SK-N-SH (cell line): ENCODE measurements at regions not wholly inside any gene's neighbourhood (a gene's known extent, or its start where the extent isn't known, plus 50 kb on each side); places are given as distances from the start of the nearest gene placed in this dataset.
A peak's percentile ranks its signal among the peaks of the same experiment; 100 is the strongest.

Source experiments
- CTCF ChIA-PET: fragments of 300-600, 350-600 bp; formaldehyde crosslinking; extraction: SDS; loops from one replicate; lab custom pipeline; 2021; lab: Yijun Ruan, JAX
- POLR2A ChIA-PET: fragments of 350-600 bp; sonication (Branson Sonifier 250); formaldehyde crosslinking; extraction: SDS; loops from one replicate; lab custom pipeline; 2020; ENCODE audit warnings: antibody characterized with exemption, inconsistent platforms; lab: Yijun Ruan, JAX
- DNase-seq: peaks from one replicate; pipeline ENCODE4 v3.0.0; 2012
- H2AFZ ChIP-seq: fragments of 200-600 bp; sonication (generic); 2 replicates; pipeline ENCODE4 v1.8.1; 2016; ENCODE audit warnings: antibody characterized with exemption, mild to moderate bottlenecking, low read depth
- H3F3A ChIP-seq: fragments of 200-600 bp; sonication (generic); replicated peaks from 2 replicates; pipeline ENCODE3; 2016; ENCODE audit warnings: antibody characterized with exemption, mild to moderate bottlenecking; ENCODE audit not compliant: insufficient read depth
- H3K27ac ChIP-seq, 2 experiments: fragments of 200-500 bp in 1 of 2; fragments of 200-600 bp in 1 of 2; sonication (Bioruptor generic) in 1 of 2; sonication (generic), shearing (Covaris generic) in 1 of 2; 2 replicates each; pipeline versions ENCODE4 v1.5.1 to v1.6.1; 2014 to 2016; ENCODE audit warnings: low read depth in 2 of 2, inconsistent platforms in 1 of 2, low read length in 1 of 2, mild to moderate bottlenecking in 1 of 2, mixed read lengths in 1 of 2
- H3K27me3 ChIP-seq: fragments of 200-600 bp; sonication (generic), shearing (Covaris generic); 2 replicates; pipeline ENCODE4 v1.6.1; 2016; ENCODE audit warnings: mixed run types; ENCODE audit not compliant: insufficient read depth
- H3K36me3 ChIP-seq, 2 experiments: fragments of 200-500 bp in 1 of 2; fragments of 200-600 bp in 1 of 2; sonication (Bioruptor generic) in 1 of 2; sonication (generic) in 1 of 2; replicated peaks in 1 of 2; 2 replicates each; pipeline versions ENCODE3 to v1.5.1; 2014 to 2016; ENCODE audit warnings: low read length in 1 of 2, mild to moderate bottlenecking in 1 of 2; ENCODE audit not compliant: insufficient read depth in 2 of 2, control insufficient read depth in 1 of 2
- H3K4me1 ChIP-seq, 2 experiments: fragments of 200-500 bp in 1 of 2; fragments of 200-600 bp in 1 of 2; sonication (Bioruptor generic) in 1 of 2; sonication (generic), shearing (Covaris generic) in 1 of 2; 2 replicates each; pipeline versions ENCODE4 v1.5.1 to v1.6.1; 2014 to 2016; ENCODE audit warnings: low read depth in 1 of 2, low read length in 1 of 2, mixed run types in 1 of 2; ENCODE audit not compliant: insufficient read depth in 2 of 2, control insufficient read depth in 1 of 2
- H3K4me2 ChIP-seq: fragments of 200-600 bp; sonication (generic), shearing (Covaris generic); 2 replicates; pipeline ENCODE4 v1.6.1; 2017; ENCODE audit warnings: mixed run types
- H3K4me3 ChIP-seq, 2 experiments: fragments of 200-500 bp in 1 of 2; fragments of 200-600 bp in 1 of 2; sonication (Bioruptor generic) in 1 of 2; sonication (generic), shearing (Covaris generic) in 1 of 2; 2 replicates each; pipeline versions ENCODE4 v1.5.1 to v1.8.1; 2014 to 2016; ENCODE audit warnings: low read depth in 2 of 2, inconsistent platforms in 1 of 2, low read length in 1 of 2, mild to moderate bottlenecking in 1 of 2, mixed read lengths in 1 of 2, moderate library complexity in 1 of 2
- H3K79me2 ChIP-seq: fragments of 200-600 bp; sonication (generic); 2 replicates; pipeline ENCODE4 v1.8.1; 2017; ENCODE audit warnings: mild to moderate bottlenecking; ENCODE audit not compliant: insufficient read depth
- H3K9ac ChIP-seq: fragments of 200-600 bp; sonication (generic); 2 replicates; pipeline ENCODE4 v1.6.1; 2017; ENCODE audit warnings: mixed run types
- H3K9me2 ChIP-seq: fragments of 200-600 bp; sonication (generic); 2 replicates; pipeline ENCODE4 v1.6.1; 2017; ENCODE audit warnings: mixed run types
- H3K9me3 ChIP-seq: fragments of 200-600 bp; sonication (generic); 2 replicates; pipeline ENCODE4 v1.6.1; 2017; ENCODE audit warnings: mixed run types, mild to moderate bottlenecking, moderate library complexity
- H4K20me1 ChIP-seq: fragments of 200-600 bp; sonication (generic); 2 replicates; pipeline ENCODE4 v1.6.1; 2017; ENCODE audit warnings: mild to moderate bottlenecking, mixed run types; ENCODE audit not compliant: insufficient read depth
- CHD2 ChIP-seq: fragments of 150-350 bp; IDR thresholded peaks from 2 replicates; pipeline ENCODE4 v1.6.1; 2018; ENCODE audit warnings: low read length; ENCODE audit not compliant: partially characterized antibody
- ELF1 ChIP-seq: IDR thresholded peaks from 2 replicates; pipeline ENCODE4 v1.4.0; 2012
- EP300 ChIP-seq, 2 experiments: IDR thresholded peaks; 2 replicates each; pipeline versions ENCODE4 v1.4.0 to v1.6.1; 2012; ENCODE audit warnings: borderline replicate concordance in 1 of 2, low read depth in 1 of 2, low read length in 1 of 2
- EZH2phosphoT487 ChIP-seq: fragments of 200-600 bp; sonication (generic); IDR thresholded peaks from 2 replicates; pipeline ENCODE4 v1.6.1; 2017; ENCODE audit warnings: low read depth, mixed run types, mild to moderate bottlenecking, antibody characterized with exemption, moderate library complexity, borderline replicate concordance
- FOSL2 ChIP-seq: IDR thresholded peaks from 2 replicates; pipeline ENCODE4 v1.4.0; 2012; ENCODE audit warnings: low read depth, mild to moderate bottlenecking, moderate library complexity, borderline replicate concordance
- FOXM1 ChIP-seq: IDR thresholded peaks from 2 replicates; pipeline ENCODE4 v1.4.0; 2012; ENCODE audit warnings: low read depth, mild to moderate bottlenecking
- GABPA ChIP-seq: IDR thresholded peaks from 2 replicates; pipeline ENCODE4 v1.4.0; 2012; ENCODE audit warnings: low read depth, mild to moderate bottlenecking
- JUND ChIP-seq: IDR thresholded peaks from 2 replicates; pipeline ENCODE4 v1.4.0; 2012
- MEF2A ChIP-seq: IDR thresholded peaks from 2 replicates; pipeline ENCODE4 v1.4.0; 2012; ENCODE audit warnings: low read depth, borderline replicate concordance
- NFIC ChIP-seq: IDR thresholded peaks from 2 replicates; pipeline ENCODE4 v1.4.0; 2012; ENCODE audit warnings: borderline replicate concordance
- NRF1 ChIP-seq: IDR thresholded peaks from 2 replicates; pipeline ENCODE4 v1.6.1; 2012; ENCODE audit warnings: low read depth, mild to moderate bottlenecking, low read length
- POLR2AphosphoS5 ChIP-seq: IDR thresholded peaks from 2 replicates; pipeline ENCODE4 v1.6.1; 2012; ENCODE audit warnings: low read depth, low read length
- RAD21 ChIP-seq: IDR thresholded peaks from 2 replicates; pipeline ENCODE4 v1.6.1; 2012; ENCODE audit warnings: mild to moderate bottlenecking, low read length
- RCOR1 ChIP-seq: fragments of 150-350 bp; IDR thresholded peaks from 2 replicates; pipeline ENCODE4 v1.6.1; 2017; ENCODE audit warnings: antibody characterized with exemption, low read length
- RFX5 ChIP-seq: IDR thresholded peaks from 2 replicates; pipeline ENCODE4 v1.6.1; 2012; ENCODE audit warnings: mild to moderate bottlenecking, improper control_type of control experiment, low read length
- SMC3 ChIP-seq: IDR thresholded peaks from 2 replicates; pipeline ENCODE4 v1.6.1; 2012; ENCODE audit warnings: low read depth, low read length, improper control_type of control experiment
- TAF1 ChIP-seq: IDR thresholded peaks from 2 replicates; pipeline ENCODE4 v1.6.1; 2012; ENCODE audit warnings: low read depth, mild to moderate bottlenecking, low read length, moderate library complexity, borderline replicate concordance
- TCF12 ChIP-seq: IDR thresholded peaks from 2 replicates; pipeline ENCODE4 v1.4.0; 2012
- YY1 ChIP-seq: IDR thresholded peaks from 2 replicates; pipeline ENCODE4 v1.4.0; 2012; ENCODE audit warnings: low read depth, mild to moderate bottlenecking
- WGBS: methylation state at CpG from one replicate; pipeline ENCODE4 v1.1.6; 2017; ENCODE audit warnings: low lambda C conversion rate; 5-methylcytosine and 5-hydroxymethylcytosine counted together
- TF ChIP-seq, protein P1 (sequence below): fragments of 200-600 bp; sonication (generic); IDR thresholded peaks from 2 replicates; pipeline ENCODE4 v1.6.1; 2017; ENCODE audit warnings: antibody characterized with exemption, mild to moderate bottlenecking, moderate library complexity
- TF ChIP-seq, protein P2 (sequence below): IDR thresholded peaks from 2 replicates; pipeline ENCODE4 v1.4.0; 2012; ENCODE audit warnings: low read depth, borderline replicate concordance
- TF ChIP-seq, protein P3 (sequence below): fragments of 150-350 bp; IDR thresholded peaks from 2 replicates; pipeline ENCODE4 v1.6.1; 2017; ENCODE audit warnings: antibody characterized with exemption, low read length, low read depth, borderline replicate concordance
- TF ChIP-seq, protein P4 (sequence below): IDR thresholded peaks from 2 replicates; pipeline ENCODE4 v1.4.0; 2012; ENCODE audit warnings: low read depth
- TF ChIP-seq, protein P5 (sequence below): IDR thresholded peaks from 2 replicates; pipeline ENCODE4; 2012
- TF ChIP-seq, protein P6 (sequence below): fragments of 150-350 bp; IDR thresholded peaks from 2 replicates; pipeline ENCODE4 v1.6.1; 2016; ENCODE audit warnings: mild to moderate bottlenecking, low read depth, low read length
- TF ChIP-seq, protein P7 (sequence below): IDR thresholded peaks from 2 replicates; pipeline ENCODE4 v1.4.0; 2012; ENCODE audit warnings: low read depth, borderline replicate concordance

DNA sequence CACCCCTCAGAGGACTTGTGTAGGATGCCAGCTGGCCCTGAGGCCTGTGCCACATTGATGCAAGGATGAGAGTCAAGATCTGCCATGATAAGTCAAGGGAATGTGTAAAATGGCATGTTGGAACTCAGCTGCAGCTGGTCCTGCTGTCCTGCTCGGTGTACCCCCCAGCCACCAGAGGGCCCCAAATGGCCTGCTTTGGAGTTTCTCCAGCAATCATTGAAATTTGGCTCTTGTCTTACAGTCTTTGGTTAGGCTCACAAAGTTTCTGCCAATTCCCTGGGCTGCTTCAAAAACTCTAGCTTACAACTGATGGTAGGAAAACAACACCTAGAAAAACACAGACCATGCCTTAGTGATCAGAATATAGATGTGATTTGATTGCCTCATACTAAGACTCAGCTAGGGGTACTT, 76.8 kb downstream of the HSD17B6 start:
- Histone ChIP-seq H4K20me1 (no peaks in the 10 kb centered on the region), H3K79me2 (no peaks in the 10 kb centered on the region), H3K27ac (no peak overlapping the region), H3F3A (no peaks in the 10 kb centered on the region), H3K9me3 (no peaks in the 10 kb centered on the region), H3K4me1 (peaks cover 0 to 3% of the 10 kb centered on the region in 2 experiments; a peak in 2 of 4 replicates), H3K27me3 (no peaks in the 10 kb centered on the region; the same call in 1 of the 2 replicates), H3K36me3 (no peaks in the 10 kb centered on the region), H3K4me3 (no peak overlapping the region), H3K9me2 (no peaks in the 10 kb centered on the region), H2AFZ (no peak overlapping the region), H3K4me2 (no peak overlapping the region), H3K9ac (no peak overlapping the region)
- ChIA-PET CTCF (interaction anchor here (1.2 to 1.7 kb wide), 5 partner anchors 9 to 166 kb away, joined by 3 to 10 read pairs (median 4); partner anchors contain the start of gene ZBTB39), POLR2A (no interaction called here)
- TF ChIP-seq RAD21 (peak; percentile 60), JUND (no peak), FOXM1 (no peak), YY1 (no peak), RCOR1 (no peak), EZH2phosphoT487 (no peak), NRF1 (no peak), RFX5 (no peak), CHD2 (no peak), ELF1 (no peak), POLR2AphosphoS5 (no peak), NFIC (no peak), TCF12 (no peak), SMC3 (peak; percentile 31), FOSL2 (no peak), GABPA (no peak), EP300 (IDR thresholded peaks at IDR 0.05; ENCODE audit: borderline replicate concordance in 1 of 2, low read depth in 1 of 2, low read length in 1 of 2) (no peak), TAF1 (no peak), MEF2A (no peak)
- TF ChIP-seq, protein P1, sequence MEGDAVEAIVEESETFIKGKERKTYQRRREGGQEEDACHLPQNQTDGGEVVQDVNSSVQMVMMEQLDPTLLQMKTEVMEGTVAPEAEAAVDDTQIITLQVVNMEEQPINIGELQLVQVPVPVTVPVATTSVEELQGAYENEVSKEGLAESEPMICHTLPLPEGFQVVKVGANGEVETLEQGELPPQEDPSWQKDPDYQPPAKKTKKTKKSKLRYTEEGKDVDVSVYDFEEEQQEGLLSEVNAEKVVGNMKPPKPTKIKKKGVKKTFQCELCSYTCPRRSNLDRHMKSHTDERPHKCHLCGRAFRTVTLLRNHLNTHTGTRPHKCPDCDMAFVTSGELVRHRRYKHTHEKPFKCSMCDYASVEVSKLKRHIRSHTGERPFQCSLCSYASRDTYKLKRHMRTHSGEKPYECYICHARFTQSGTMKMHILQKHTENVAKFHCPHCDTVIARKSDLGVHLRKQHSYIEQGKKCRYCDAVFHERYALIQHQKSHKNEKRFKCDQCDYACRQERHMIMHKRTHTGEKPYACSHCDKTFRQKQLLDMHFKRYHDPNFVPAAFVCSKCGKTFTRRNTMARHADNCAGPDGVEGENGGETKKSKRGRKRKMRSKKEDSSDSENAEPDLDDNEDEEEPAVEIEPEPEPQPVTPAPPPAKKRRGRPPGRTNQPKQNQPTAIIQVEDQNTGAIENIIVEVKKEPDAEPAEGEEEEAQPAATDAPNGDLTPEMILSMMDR: peak; percentile 45
- TF ChIP-seq, protein P2, sequence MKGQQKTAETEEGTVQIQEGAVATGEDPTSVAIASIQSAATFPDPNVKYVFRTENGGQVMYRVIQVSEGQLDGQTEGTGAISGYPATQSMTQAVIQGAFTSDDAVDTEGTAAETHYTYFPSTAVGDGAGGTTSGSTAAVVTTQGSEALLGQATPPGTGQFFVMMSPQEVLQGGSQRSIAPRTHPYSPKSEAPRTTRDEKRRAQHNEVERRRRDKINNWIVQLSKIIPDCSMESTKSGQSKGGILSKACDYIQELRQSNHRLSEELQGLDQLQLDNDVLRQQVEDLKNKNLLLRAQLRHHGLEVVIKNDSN: no peak
- TF ChIP-seq, protein P3, sequence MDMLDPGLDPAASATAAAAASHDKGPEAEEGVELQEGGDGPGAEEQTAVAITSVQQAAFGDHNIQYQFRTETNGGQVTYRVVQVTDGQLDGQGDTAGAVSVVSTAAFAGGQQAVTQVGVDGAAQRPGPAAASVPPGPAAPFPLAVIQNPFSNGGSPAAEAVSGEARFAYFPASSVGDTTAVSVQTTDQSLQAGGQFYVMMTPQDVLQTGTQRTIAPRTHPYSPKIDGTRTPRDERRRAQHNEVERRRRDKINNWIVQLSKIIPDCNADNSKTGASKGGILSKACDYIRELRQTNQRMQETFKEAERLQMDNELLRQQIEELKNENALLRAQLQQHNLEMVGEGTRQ: no peak
- TF ChIP-seq, protein P4, sequence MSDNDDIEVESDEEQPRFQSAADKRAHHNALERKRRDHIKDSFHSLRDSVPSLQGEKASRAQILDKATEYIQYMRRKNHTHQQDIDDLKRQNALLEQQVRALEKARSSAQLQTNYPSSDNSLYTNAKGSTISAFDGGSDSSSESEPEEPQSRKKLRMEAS: no peak
- TF ChIP-seq, protein P5, sequence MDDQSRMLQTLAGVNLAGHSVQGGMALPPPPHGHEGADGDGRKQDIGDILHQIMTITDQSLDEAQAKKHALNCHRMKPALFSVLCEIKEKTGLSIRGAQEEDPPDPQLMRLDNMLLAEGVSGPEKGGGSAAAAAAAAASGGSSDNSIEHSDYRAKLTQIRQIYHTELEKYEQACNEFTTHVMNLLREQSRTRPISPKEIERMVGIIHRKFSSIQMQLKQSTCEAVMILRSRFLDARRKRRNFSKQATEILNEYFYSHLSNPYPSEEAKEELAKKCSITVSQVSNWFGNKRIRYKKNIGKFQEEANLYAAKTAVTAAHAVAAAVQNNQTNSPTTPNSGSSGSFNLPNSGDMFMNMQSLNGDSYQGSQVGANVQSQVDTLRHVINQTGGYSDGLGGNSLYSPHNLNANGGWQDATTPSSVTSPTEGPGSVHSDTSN: no peak
- TF ChIP-seq, protein P6, sequence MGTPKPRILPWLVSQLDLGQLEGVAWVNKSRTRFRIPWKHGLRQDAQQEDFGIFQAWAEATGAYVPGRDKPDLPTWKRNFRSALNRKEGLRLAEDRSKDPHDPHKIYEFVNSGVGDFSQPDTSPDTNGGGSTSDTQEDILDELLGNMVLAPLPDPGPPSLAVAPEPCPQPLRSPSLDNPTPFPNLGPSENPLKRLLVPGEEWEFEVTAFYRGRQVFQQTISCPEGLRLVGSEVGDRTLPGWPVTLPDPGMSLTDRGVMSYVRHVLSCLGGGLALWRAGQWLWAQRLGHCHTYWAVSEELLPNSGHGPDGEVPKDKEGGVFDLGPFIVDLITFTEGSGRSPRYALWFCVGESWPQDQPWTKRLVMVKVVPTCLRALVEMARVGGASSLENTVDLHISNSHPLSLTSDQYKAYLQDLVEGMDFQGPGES: no peak
- TF ChIP-seq, protein P7, sequence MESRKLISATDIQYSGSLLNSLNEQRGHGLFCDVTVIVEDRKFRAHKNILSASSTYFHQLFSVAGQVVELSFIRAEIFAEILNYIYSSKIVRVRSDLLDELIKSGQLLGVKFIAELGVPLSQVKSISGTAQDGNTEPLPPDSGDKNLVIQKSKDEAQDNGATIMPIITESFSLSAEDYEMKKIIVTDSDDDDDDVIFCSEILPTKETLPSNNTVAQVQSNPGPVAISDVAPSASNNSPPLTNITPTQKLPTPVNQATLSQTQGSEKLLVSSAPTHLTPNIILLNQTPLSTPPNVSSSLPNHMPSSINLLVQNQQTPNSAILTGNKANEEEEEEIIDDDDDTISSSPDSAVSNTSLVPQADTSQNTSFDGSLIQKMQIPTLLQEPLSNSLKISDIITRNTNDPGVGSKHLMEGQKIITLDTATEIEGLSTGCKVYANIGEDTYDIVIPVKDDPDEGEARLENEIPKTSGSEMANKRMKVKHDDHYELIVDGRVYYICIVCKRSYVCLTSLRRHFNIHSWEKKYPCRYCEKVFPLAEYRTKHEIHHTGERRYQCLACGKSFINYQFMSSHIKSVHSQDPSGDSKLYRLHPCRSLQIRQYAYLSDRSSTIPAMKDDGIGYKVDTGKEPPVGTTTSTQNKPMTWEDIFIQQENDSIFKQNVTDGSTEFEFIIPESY: no peak
- 0% methylated on average over 1 of the region's 1 CpG for WGBS
- peak; percentile 23 for DNase-seq
